Ishikawa (cell line): ENCODE measurements at regions not wholly inside any gene's neighbourhood (a gene's known extent, or its start where the extent isn't known, plus 50 kb on each side); places are given as distances from the start of the nearest gene placed in this dataset.

ENCODE experiments used
- CREB1 ChIP-seq: IDR thresholded peaks from 2 replicates; pipeline ENCODE4 v1.6.1; 2012; ENCODE audit warnings: low read depth
- EGR1 ChIP-seq: IDR thresholded peaks from 2 replicates; pipeline ENCODE4 v1.6.1; 2012
- EP300 ChIP-seq: IDR thresholded peaks from 2 replicates; pipeline ENCODE4 v1.6.1; 2012; ENCODE audit warnings: borderline replicate concordance
- NFIC ChIP-seq: IDR thresholded peaks from 2 replicates; pipeline ENCODE4 v1.6.1; 2012
- RAD21 ChIP-seq: IDR thresholded peaks from 2 replicates; pipeline ENCODE4 v1.6.1; 2012; ENCODE audit warnings: low read depth
- TAF1 ChIP-seq: IDR thresholded peaks from 2 replicates; pipeline ENCODE4 v1.6.1; 2012; ENCODE audit warnings: low read depth, mild to moderate bottlenecking
- ZBTB7A ChIP-seq: IDR thresholded peaks from 2 replicates; pipeline ENCODE4 v1.6.1; 2012; ENCODE audit warnings: low read depth
- TF ChIP-seq, protein P1 (sequence below): IDR thresholded peaks from 2 replicates; pipeline ENCODE4 v1.6.1; 2012; ENCODE audit warnings: low read depth, mild to moderate bottlenecking
- TF ChIP-seq, protein P2 (sequence below): IDR thresholded peaks from 2 replicates; pipeline ENCODE4 v1.6.1; 2012
- TF ChIP-seq, protein P3 (sequence below): IDR thresholded peaks from 2 replicates; pipeline ENCODE4 v1.6.1; 2012

DNA sequence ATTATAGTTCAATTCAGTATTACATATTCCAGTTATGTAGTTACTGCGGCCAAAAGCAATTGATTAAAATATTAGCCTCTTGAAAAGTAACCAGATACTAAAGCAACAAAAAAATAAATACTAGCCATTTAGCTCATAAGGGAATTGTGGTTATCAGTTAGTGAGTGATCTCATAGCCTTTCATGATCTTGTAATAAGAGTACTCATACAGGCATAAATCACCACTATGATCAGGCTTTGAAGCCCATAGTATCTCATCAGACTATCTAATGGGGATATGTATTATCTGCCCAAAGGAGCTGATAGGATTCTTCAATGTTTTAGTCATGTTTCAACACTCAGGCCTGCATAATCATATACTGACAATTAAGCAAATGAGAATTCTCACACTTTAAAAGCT is 184.1 kb upstream of the CCDC54 start:
- TF ChIP-seq, protein P1, sequence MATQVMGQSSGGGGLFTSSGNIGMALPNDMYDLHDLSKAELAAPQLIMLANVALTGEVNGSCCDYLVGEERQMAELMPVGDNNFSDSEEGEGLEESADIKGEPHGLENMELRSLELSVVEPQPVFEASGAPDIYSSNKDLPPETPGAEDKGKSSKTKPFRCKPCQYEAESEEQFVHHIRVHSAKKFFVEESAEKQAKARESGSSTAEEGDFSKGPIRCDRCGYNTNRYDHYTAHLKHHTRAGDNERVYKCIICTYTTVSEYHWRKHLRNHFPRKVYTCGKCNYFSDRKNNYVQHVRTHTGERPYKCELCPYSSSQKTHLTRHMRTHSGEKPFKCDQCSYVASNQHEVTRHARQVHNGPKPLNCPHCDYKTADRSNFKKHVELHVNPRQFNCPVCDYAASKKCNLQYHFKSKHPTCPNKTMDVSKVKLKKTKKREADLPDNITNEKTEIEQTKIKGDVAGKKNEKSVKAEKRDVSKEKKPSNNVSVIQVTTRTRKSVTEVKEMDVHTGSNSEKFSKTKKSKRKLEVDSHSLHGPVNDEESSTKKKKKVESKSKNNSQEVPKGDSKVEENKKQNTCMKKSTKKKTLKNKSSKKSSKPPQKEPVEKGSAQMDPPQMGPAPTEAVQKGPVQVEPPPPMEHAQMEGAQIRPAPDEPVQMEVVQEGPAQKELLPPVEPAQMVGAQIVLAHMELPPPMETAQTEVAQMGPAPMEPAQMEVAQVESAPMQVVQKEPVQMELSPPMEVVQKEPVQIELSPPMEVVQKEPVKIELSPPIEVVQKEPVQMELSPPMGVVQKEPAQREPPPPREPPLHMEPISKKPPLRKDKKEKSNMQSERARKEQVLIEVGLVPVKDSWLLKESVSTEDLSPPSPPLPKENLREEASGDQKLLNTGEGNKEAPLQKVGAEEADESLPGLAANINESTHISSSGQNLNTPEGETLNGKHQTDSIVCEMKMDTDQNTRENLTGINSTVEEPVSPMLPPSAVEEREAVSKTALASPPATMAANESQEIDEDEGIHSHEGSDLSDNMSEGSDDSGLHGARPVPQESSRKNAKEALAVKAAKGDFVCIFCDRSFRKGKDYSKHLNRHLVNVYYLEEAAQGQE: no peak
- TF ChIP-seq, protein P2, sequence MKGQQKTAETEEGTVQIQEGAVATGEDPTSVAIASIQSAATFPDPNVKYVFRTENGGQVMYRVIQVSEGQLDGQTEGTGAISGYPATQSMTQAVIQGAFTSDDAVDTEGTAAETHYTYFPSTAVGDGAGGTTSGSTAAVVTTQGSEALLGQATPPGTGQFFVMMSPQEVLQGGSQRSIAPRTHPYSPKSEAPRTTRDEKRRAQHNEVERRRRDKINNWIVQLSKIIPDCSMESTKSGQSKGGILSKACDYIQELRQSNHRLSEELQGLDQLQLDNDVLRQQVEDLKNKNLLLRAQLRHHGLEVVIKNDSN: no peak
- TF ChIP-seq EP300 (no peak), TAF1 (no peak), ZBTB7A (no peak), EGR1 (no peak), RAD21 (no peak), CREB1 (no peak), NFIC (no peak)
- TF ChIP-seq, protein P3, sequence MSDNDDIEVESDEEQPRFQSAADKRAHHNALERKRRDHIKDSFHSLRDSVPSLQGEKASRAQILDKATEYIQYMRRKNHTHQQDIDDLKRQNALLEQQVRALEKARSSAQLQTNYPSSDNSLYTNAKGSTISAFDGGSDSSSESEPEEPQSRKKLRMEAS: no peak
